ENCODE measurements at regions not wholly inside any gene's neighbourhood (a gene's known extent, or its start where the extent isn't known, plus 50 kb on each side); places are given as distances from the start of the nearest gene placed in this dataset.
"Not testable (repeated sequence)": the region's sequence is repeated elsewhere in the genome, so short reads cannot be mapped to it uniquely, and the experiment has no call there.

- TF ChIP-seq, protein P1, sequence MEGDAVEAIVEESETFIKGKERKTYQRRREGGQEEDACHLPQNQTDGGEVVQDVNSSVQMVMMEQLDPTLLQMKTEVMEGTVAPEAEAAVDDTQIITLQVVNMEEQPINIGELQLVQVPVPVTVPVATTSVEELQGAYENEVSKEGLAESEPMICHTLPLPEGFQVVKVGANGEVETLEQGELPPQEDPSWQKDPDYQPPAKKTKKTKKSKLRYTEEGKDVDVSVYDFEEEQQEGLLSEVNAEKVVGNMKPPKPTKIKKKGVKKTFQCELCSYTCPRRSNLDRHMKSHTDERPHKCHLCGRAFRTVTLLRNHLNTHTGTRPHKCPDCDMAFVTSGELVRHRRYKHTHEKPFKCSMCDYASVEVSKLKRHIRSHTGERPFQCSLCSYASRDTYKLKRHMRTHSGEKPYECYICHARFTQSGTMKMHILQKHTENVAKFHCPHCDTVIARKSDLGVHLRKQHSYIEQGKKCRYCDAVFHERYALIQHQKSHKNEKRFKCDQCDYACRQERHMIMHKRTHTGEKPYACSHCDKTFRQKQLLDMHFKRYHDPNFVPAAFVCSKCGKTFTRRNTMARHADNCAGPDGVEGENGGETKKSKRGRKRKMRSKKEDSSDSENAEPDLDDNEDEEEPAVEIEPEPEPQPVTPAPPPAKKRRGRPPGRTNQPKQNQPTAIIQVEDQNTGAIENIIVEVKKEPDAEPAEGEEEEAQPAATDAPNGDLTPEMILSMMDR (IDR thresholded peaks at IDR 0.05), result not testable (repeated sequence)
- not testable (repeated sequence) for TF ChIP-seq ATF6 (CRISPR knock-in tag; IDR thresholded peaks at IDR 0.05); ZNF416 (CRISPR knock-in tag; IDR thresholded peaks at IDR 0.05); SMAD3 (CRISPR knock-in tag; IDR thresholded peaks at IDR 0.05; ENCODE audit: borderline replicate concordance); E2F5 (CRISPR knock-in tag; IDR thresholded peaks at IDR 0.05); NR1H2 (CRISPR knock-in tag; IDR thresholded peaks at IDR 0.05); CBFB (CRISPR knock-in tag; IDR thresholded peaks at IDR 0.05; ENCODE audit: low read depth); USF1 (CRISPR knock-in tag; IDR thresholded peaks at IDR 0.05); TEAD1 (CRISPR knock-in tag; IDR thresholded peaks at IDR 0.05); ESRRA (CRISPR knock-in tag; IDR thresholded peaks at IDR 0.05; ENCODE audit: borderline replicate concordance)
Observed at GRCh38 chr9:64774813-64775793, 509.9 kb downstream of the FOXD4L5 start.
